ENCODE measurements at regions not wholly inside any gene's neighbourhood (a gene's known extent, or its start where the extent isn't known, plus 50 kb on each side); places are given as distances from the start of the nearest gene placed in this dataset.

GRCh38 chr18:59041819-59042815, 97.6 kb upstream of the SEC11C start:
- intact Hi-C loops (cut with DNase I): no loop called here
- Histone ChIP-seq H3K27ac (peak overlapping the region in 11 of 12 donors; percentile 5 to 61 (median 25)), H3K4me3 (no peak overlapping the region), H3K27me3 (no peaks in the 10 kb centered on the region), H3K4me1 (peaks cover 0 to 24% (median 11%) of the 10 kb centered on the region in 12 donors), H3K9me3 (no peaks in the 10 kb centered on the region), H3K36me3 (no peaks in the 10 kb centered on the region)
- ATAC-seq: peak in 3 of 4 donors; percentile 52 to 74 (median 69)
- TF ChIP-seq, protein P1, sequence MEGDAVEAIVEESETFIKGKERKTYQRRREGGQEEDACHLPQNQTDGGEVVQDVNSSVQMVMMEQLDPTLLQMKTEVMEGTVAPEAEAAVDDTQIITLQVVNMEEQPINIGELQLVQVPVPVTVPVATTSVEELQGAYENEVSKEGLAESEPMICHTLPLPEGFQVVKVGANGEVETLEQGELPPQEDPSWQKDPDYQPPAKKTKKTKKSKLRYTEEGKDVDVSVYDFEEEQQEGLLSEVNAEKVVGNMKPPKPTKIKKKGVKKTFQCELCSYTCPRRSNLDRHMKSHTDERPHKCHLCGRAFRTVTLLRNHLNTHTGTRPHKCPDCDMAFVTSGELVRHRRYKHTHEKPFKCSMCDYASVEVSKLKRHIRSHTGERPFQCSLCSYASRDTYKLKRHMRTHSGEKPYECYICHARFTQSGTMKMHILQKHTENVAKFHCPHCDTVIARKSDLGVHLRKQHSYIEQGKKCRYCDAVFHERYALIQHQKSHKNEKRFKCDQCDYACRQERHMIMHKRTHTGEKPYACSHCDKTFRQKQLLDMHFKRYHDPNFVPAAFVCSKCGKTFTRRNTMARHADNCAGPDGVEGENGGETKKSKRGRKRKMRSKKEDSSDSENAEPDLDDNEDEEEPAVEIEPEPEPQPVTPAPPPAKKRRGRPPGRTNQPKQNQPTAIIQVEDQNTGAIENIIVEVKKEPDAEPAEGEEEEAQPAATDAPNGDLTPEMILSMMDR (IDR thresholded peaks at IDR 0.05): no peak
- no peak for TF ChIP-seq POLR2A (IDR thresholded peaks at IDR 0.05)
- DNase-seq: no peak
- WGBS, 4 donors: 50 to 62% (median 56%) methylated on average over 10 of the region's 10 CpGs

DNA sequence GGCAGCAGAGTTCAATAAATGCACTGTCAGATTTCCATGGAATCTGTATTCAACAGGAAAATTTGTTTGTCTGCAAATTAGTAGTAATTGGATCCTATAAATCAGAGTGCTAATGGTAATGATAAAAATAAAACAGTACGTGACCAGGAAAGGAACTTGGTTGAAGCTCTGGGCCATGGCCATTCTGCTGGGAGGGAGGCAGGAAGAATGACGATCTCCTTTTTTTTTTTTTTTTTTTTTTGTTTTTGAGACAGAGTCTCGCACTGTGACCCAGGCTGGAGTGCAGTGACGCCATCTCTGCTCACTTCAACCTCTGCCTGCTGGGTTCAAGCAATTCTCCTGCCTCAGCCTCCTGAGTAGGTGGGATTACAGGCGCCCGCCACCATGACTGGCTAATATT, 94.8 kb upstream of the SEC11C start:
- DNase-seq (no peak), ATAC-seq (peak in 2 of 4 donors; percentile 35 to 74)
- H3K9me3 ChIP-seq: no peaks in the 10 kb centered on the region
- no peaks in the 10 kb centered on the region for H3K36me3 ChIP-seq
- peak overlapping the region in 10 of 12 donors; percentile 2 to 65 (median 42) for H3K27ac ChIP-seq
- TF ChIP-seq POLR2A (IDR thresholded peaks at IDR 0.05): no peak
- TF ChIP-seq, protein P1 (IDR thresholded peaks at IDR 0.05): no peak
- WGBS, 4 donors: 66 to 77% (median 66%) methylated on average over 6 of the region's 6 CpGs
- H3K4me3 ChIP-seq: no peak overlapping the region
- intact Hi-C loops (cut with DNase I): no loop called here
- H3K27me3 ChIP-seq: no peaks in the 10 kb centered on the region
- H3K4me1 ChIP-seq: peaks cover 0 to 24% (median 11%) of the 10 kb centered on the region in 12 donors

- TF ChIP-seq, protein P1 (IDR thresholded peaks at IDR 0.05): no peak
- TF ChIP-seq POLR2A (IDR thresholded peaks at IDR 0.05): no peak
- no peak for DNase-seq
- Histone ChIP-seq H3K36me3 (no peaks in the 10 kb centered on the region), H3K27ac (no peak overlapping the region), H3K9me3 (no peaks in the 10 kb centered on the region), H3K27me3 (no peaks in the 10 kb centered on the region), H3K4me3 (no peak overlapping the region), H3K4me1 (peaks cover 0 to 12% (median 3%) of the 10 kb centered on the region in 12 donors)
- 96 to 99% (median 97%) methylated on average over 2 of the region's 2 CpGs for WGBS, 4 donors
- no peak for ATAC-seq
- intact Hi-C loops (cut with DNase I): no loop called here
Observed at GRCh38 chr18:59047321-59048047, 92.2 kb upstream of the SEC11C start.

DNA sequence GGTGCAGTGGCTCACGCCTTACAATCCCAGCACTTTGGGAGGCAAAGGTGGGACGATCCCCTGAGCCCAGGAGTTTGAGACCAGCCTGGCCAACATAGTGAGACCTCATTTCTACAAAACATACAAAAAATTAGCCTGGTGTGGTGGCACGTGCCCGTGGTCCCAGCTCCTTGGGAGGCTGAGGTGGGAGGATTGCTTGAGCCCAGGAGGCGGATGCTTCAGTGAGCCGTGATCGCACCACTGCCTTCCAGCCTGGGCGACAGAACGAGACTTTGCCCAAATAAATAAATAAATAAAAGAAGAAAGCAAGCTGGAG, 91.7 kb upstream of the SEC11C start:
- Histone ChIP-seq H3K4me1 (peaks cover 0 to 7% (median under 1%) of the 10 kb centered on the region in 12 donors), H3K27me3 (no peaks in the 10 kb centered on the region), H3K36me3 (no peaks in the 10 kb centered on the region), H3K9me3 (no peaks in the 10 kb centered on the region), H3K4me3 (no peak overlapping the region), H3K27ac (no peak overlapping the region)
- intact Hi-C loops (cut with DNase I): no loop called here
- DNase-seq (no peak), ATAC-seq (no peak)
- TF ChIP-seq, protein P1 (IDR thresholded peaks at IDR 0.05): no peak
- TF ChIP-seq POLR2A (IDR thresholded peaks at IDR 0.05): no peak
- WGBS, 4 donors: 92 to 96% (median 95%) methylated on average over 9 of the region's 9 CpGs

All from heart left ventricle (tissue), 16 donors.